HL-60 (cell line): ENCODE measurements at regions not wholly inside any gene's neighbourhood (a gene's known extent, or its start where the extent isn't known, plus 50 kb on each side); places are given as distances from the start of the nearest gene placed in this dataset.

Source experiments
- CTCF ChIP-seq: IDR thresholded peaks from one replicate; pipeline ENCODE4 v1.5.1; 2011; ENCODE audit warnings: low read length, control low read depth, inconsistent platforms; ENCODE audit not compliant: insufficient read depth
- GABPA ChIP-seq: IDR thresholded peaks from 2 replicates; pipeline ENCODE4 v1.6.1; 2012; ENCODE audit warnings: low read depth
- POLR2AphosphoS5 ChIP-seq: IDR thresholded peaks from 2 replicates; pipeline ENCODE4 v1.6.1; 2012; ENCODE audit warnings: low read depth
- REST ChIP-seq: IDR thresholded peaks from 2 replicates; pipeline ENCODE4 v1.6.1; 2012; ENCODE audit warnings: low read depth; ENCODE audit not compliant: insufficient replicate concordance

GRCh38 chr12:88893801-88894200, 313.5 kb upstream of the KITLG start:
- no peak for TF ChIP-seq CTCF
- no peak for TF ChIP-seq REST
- TF ChIP-seq POLR2AphosphoS5: no peak
- TF ChIP-seq GABPA: no peak
